IPS-NIHi11 (cell line): ENCODE measurements at regions not wholly inside any gene's neighbourhood (a gene's known extent, or its start where the extent isn't known, plus 50 kb on each side); places are given as distances from the start of the nearest gene placed in this dataset.

ENCODE experiments used
- DNase-seq: peaks from one replicate; pipeline ENCODE4 v3.0.0; 2012; ENCODE audit warnings: mixed read lengths, low spot score

GRCh38 chr15:47949815-47950214, 171.0 kb upstream of the SLC24A5 start:
- DNase-seq, result no peak

- no peak for DNase-seq
These were observed 170.3 kb upstream of the SLC24A5 start for GRCh38 chr15:47950447-47950846.

GRCh38 chr15:47951781-47952180, 169.0 kb upstream of the SLC24A5 start:
- no peak for DNase-seq

GRCh38 chr15:47954196-47954595, 166.6 kb upstream of the SLC24A5 start:
- no peak for DNase-seq

- no peak for DNase-seq
These were observed 165.8 kb upstream of the SLC24A5 start for GRCh38 chr15:47955021-47955420.

GRCh38 chr15:47959617-47960413, 161.0 kb upstream of the SLC24A5 start:
- no peak for DNase-seq

- DNase-seq, result no peak
These were observed 159.2 kb upstream of the SLC24A5 start for GRCh38 chr15:47961401-47962090.

- DNase-seq, result no peak
These were observed 157.5 kb upstream of the SLC24A5 start for GRCh38 chr15:47963265-47963664.

- no peak for DNase-seq
These were observed 156.6 kb upstream of the SLC24A5 start for GRCh38 chr15:47964229-47964628.

GRCh38 chr15:47965297-47965696, 155.5 kb upstream of the SLC24A5 start:
- no peak for DNase-seq

- no peak for DNase-seq
These were observed 152.2 kb upstream of the SLC24A5 start for GRCh38 chr15:47968593-47968992.

- no peak for DNase-seq
These were observed 149.2 kb upstream of the SLC24A5 start for GRCh38 chr15:47971637-47972036.

GRCh38 chr15:47972738-47973137, 148.1 kb upstream of the SLC24A5 start:
- no peak for DNase-seq

GRCh38 chr15:47974724-47975123, 146.1 kb upstream of the SLC24A5 start:
- no peak for DNase-seq

- no peak for DNase-seq
These were observed 145.4 kb upstream of the SLC24A5 start for GRCh38 chr15:47975427-47975826.

GRCh38 chr15:47983533-47983932, 137.3 kb upstream of the SLC24A5 start:
- no peak for DNase-seq

GRCh38 chr15:47985568-47985967, 135.2 kb upstream of the SLC24A5 start:
- no peak for DNase-seq

- no peak for DNase-seq
These were observed 133.3 kb upstream of the SLC24A5 start for GRCh38 chr15:47987461-47987860.

- DNase-seq, result peak; percentile 50
These were observed 132.8 kb upstream of the SLC24A5 start for GRCh38 chr15:47987908-47988532.

- DNase-seq, result no peak
These were observed 132.2 kb upstream of the SLC24A5 start for GRCh38 chr15:47988564-47988963.

GRCh38 chr15:47990821-47991220, 130.0 kb upstream of the SLC24A5 start:
- DNase-seq, result no peak

- DNase-seq, result no peak
These were observed 129.4 kb upstream of the SLC24A5 start for GRCh38 chr15:47991357-47991756.

- no peak for DNase-seq
These were observed 127.7 kb upstream of the SLC24A5 start for GRCh38 chr15:47993051-47993450.
